Neural cell (in vitro differentiated cells): ENCODE measurements at regions not wholly inside any gene's neighbourhood (a gene's known extent, or its start where the extent isn't known, plus 50 kb on each side); places are given as distances from the start of the nearest gene placed in this dataset.

Experiments used
- EP300 ChIP-seq: fragments of 450-650 bp; conservative IDR thresholded peaks from 2 replicates; pipeline ENCODE4 v1.6.1; 2014; ENCODE audit warnings: antibody characterized with exemption, mild to moderate bottlenecking, moderate library complexity; ENCODE audit not compliant: poor library complexity, severe bottlenecking
- EZH2 ChIP-seq: fragments of 200-600, 300-800 bp; shearing (Covaris generic), sonication (generic); IDR thresholded peaks from 2 replicates; pipeline ENCODE4 v1.6.1; 2014; ENCODE audit warnings: antibody characterized with exemption, low read length, borderline replicate concordance, mild to moderate bottlenecking; ENCODE audit not compliant: insufficient read depth, poor library complexity, severe bottlenecking
- MXI1 ChIP-seq: fragments of 450-650 bp; conservative IDR thresholded peaks from 2 replicates; pipeline ENCODE4 v1.6.1; 2014; ENCODE audit warnings: antibody characterized with exemption, mild to moderate bottlenecking; ENCODE audit not compliant: poor library complexity, severe bottlenecking
- POLR2AphosphoS5 ChIP-seq: IDR thresholded peaks from 2 replicates; pipeline ENCODE4 v1.6.1; 2012
- SMC3 ChIP-seq: fragments of 450-650 bp; conservative IDR thresholded peaks from 2 replicates; pipeline ENCODE4 v1.6.1; 2014; ENCODE audit warnings: antibody characterized with exemption, mild to moderate bottlenecking, moderate library complexity; ENCODE audit not compliant: poor library complexity
- TAF1 ChIP-seq: IDR thresholded peaks from 2 replicates; pipeline ENCODE4 v1.6.1; 2012; ENCODE audit warnings: low read depth
- TF ChIP-seq, protein P1 (sequence below): IDR thresholded peaks from 2 replicates; pipeline ENCODE4 v1.6.1; 2012; ENCODE audit warnings: borderline replicate concordance
- TF ChIP-seq, protein P2 (sequence below): fragments of 450-650 bp; IDR thresholded peaks from 2 replicates; pipeline ENCODE4 v1.5.1; 2014; ENCODE audit warnings: antibody characterized with exemption, mild to moderate bottlenecking, moderate library complexity; ENCODE audit not compliant: poor library complexity, severe bottlenecking

DNA sequence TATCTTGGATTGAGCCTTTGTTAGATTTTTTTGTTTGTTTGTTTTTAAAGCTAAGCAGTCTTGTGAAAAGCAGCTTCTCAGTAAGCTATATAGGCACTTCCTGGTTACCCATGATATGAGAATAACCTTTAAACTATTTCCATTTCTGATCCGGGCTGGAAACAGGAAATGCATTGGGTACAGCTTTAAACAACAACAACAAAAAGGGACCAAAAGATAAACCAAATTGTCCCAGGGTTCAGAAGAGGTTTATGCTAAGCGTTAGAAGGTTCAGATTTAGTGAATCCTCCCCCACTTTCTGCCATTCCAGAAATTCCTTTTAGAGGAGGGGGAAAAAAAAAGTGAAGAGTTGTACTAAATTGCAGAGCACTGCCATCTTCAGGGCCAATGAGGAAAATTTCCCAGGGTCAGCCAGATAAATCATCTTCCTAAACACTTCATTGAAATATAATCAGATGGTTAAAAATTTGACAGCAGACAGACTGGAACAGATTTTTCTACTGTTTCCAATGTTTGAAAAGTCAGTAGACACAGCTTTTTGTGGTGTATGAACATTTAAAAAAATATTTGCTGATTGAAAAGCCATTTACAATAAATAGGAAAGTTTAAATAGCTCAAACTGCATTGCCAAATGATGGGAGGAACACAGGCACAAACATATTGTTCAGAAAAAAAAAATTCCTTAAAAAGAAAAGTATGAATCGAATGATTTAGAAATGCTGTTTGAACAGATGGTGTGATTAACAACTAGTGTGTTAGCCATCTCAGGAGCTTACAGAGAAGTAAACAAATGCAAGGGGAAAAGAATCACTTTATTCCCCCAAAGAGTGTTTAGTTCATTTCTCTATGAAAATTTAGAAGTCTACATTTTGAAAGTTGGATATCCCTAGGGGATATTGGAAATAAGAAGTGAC, 189.9 kb upstream of the TANK start:
- TF ChIP-seq MXI1, result no peak
- TF ChIP-seq, protein P1, sequence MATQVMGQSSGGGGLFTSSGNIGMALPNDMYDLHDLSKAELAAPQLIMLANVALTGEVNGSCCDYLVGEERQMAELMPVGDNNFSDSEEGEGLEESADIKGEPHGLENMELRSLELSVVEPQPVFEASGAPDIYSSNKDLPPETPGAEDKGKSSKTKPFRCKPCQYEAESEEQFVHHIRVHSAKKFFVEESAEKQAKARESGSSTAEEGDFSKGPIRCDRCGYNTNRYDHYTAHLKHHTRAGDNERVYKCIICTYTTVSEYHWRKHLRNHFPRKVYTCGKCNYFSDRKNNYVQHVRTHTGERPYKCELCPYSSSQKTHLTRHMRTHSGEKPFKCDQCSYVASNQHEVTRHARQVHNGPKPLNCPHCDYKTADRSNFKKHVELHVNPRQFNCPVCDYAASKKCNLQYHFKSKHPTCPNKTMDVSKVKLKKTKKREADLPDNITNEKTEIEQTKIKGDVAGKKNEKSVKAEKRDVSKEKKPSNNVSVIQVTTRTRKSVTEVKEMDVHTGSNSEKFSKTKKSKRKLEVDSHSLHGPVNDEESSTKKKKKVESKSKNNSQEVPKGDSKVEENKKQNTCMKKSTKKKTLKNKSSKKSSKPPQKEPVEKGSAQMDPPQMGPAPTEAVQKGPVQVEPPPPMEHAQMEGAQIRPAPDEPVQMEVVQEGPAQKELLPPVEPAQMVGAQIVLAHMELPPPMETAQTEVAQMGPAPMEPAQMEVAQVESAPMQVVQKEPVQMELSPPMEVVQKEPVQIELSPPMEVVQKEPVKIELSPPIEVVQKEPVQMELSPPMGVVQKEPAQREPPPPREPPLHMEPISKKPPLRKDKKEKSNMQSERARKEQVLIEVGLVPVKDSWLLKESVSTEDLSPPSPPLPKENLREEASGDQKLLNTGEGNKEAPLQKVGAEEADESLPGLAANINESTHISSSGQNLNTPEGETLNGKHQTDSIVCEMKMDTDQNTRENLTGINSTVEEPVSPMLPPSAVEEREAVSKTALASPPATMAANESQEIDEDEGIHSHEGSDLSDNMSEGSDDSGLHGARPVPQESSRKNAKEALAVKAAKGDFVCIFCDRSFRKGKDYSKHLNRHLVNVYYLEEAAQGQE, result no peak
- TF ChIP-seq, protein P2, sequence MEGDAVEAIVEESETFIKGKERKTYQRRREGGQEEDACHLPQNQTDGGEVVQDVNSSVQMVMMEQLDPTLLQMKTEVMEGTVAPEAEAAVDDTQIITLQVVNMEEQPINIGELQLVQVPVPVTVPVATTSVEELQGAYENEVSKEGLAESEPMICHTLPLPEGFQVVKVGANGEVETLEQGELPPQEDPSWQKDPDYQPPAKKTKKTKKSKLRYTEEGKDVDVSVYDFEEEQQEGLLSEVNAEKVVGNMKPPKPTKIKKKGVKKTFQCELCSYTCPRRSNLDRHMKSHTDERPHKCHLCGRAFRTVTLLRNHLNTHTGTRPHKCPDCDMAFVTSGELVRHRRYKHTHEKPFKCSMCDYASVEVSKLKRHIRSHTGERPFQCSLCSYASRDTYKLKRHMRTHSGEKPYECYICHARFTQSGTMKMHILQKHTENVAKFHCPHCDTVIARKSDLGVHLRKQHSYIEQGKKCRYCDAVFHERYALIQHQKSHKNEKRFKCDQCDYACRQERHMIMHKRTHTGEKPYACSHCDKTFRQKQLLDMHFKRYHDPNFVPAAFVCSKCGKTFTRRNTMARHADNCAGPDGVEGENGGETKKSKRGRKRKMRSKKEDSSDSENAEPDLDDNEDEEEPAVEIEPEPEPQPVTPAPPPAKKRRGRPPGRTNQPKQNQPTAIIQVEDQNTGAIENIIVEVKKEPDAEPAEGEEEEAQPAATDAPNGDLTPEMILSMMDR, result peak; percentile 75
- TF ChIP-seq TAF1, result no peak
- TF ChIP-seq EZH2, result no peak
- no peak for TF ChIP-seq POLR2AphosphoS5
- no peak for TF ChIP-seq EP300
- peak; percentile 72 for TF ChIP-seq SMC3
